Hematopoietic multipotent progenitor cell treated with erythropoietin and hydrocortisone succinate and interleukin-3 and kit ligand, for 17 days (in vitro differentiated cells): ENCODE measurements at regions not wholly inside any gene's neighbourhood (a gene's known extent, or its start where the extent isn't known, plus 50 kb on each side); places are given as distances from the start of the nearest gene placed in this dataset.
"Not testable (repeated sequence)": the region's sequence is repeated elsewhere in the genome, so short reads cannot be mapped to it uniquely, and the experiment has no call there.

Experiments used
- DNase-seq: peaks from one replicate; pipeline ENCODE4 v3.0.0-alpha.2; 2015; ENCODE audit warnings: low spot score

GRCh38 chr4:164596318-164596878 lies 157.5 kb upstream of the SMIM31 start:
- no peak for DNase-seq

- DNase-seq: no peak
Observed at GRCh38 chr4:164596927-164597326, 157.0 kb upstream of the SMIM31 start.

GRCh38 chr4:164601653-164602052 lies 152.3 kb upstream of the SMIM31 start:
- no peak for DNase-seq

GRCh38 chr4:164605791-164606190 lies 148.1 kb upstream of the SMIM31 start:
- not testable (repeated sequence) for DNase-seq

- no peak for DNase-seq
Observed at GRCh38 chr4:164606478-164606877, 147.5 kb upstream of the SMIM31 start.

GRCh38 chr4:164613256-164613655 lies 140.7 kb upstream of the SMIM31 start:
- no peak for DNase-seq

GRCh38 chr4:164613792-164614191 lies 140.1 kb upstream of the SMIM31 start:
- DNase-seq: no peak

- no peak for DNase-seq
Observed at GRCh38 chr4:164614329-164614728, 139.6 kb upstream of the SMIM31 start.

- no peak for DNase-seq
Observed at GRCh38 chr4:164614999-164615398, 138.9 kb upstream of the SMIM31 start.

- DNase-seq: no peak
Observed at GRCh38 chr4:164615964-164616363, 138.0 kb upstream of the SMIM31 start.

- no peak for DNase-seq
Observed at GRCh38 chr4:164616961-164617360, 137.0 kb upstream of the SMIM31 start.

GRCh38 chr4:164617426-164617825 lies 136.5 kb upstream of the SMIM31 start:
- DNase-seq: no peak

GRCh38 chr4:164617911-164618310 lies 136.0 kb upstream of the SMIM31 start:
- DNase-seq: no peak

GRCh38 chr4:164621886-164622521 lies 131.9 kb upstream of the SMIM31 start:
- no peak for DNase-seq

- no peak for DNase-seq
Observed at GRCh38 chr4:164623099-164623498, 130.8 kb upstream of the SMIM31 start.

GRCh38 chr4:164639001-164639400 lies 114.9 kb upstream of the SMIM31 start:
- DNase-seq: no peak

GRCh38 chr4:164648151-164648848 lies 105.6 kb upstream of the SMIM31 start:
- no peak for DNase-seq

GRCh38 chr4:164648849-164649212 lies 105.1 kb upstream of the SMIM31 start:
- no peak for DNase-seq

GRCh38 chr4:164659765-164660164 lies 94.2 kb upstream of the SMIM31 start:
- DNase-seq: no peak

GRCh38 chr4:164676152-164676551 lies 77.8 kb upstream of the SMIM31 start:
- not testable (repeated sequence) for DNase-seq

- no peak for DNase-seq
Observed at GRCh38 chr4:164683040-164683439, 70.9 kb upstream of the SMIM31 start.

GRCh38 chr4:164695650-164696049 lies 58.3 kb upstream of the SMIM31 start:
- no peak for DNase-seq

- no peak for DNase-seq
Observed at GRCh38 chr4:164700471-164700870, 53.5 kb upstream of the SMIM31 start.

- no peak for DNase-seq
Observed at GRCh38 chr4:164701665-164702064, 52.3 kb upstream of the SMIM31 start.
